ENCODE measurements at regions not wholly inside any gene's neighbourhood (a gene's known extent, or its start where the extent isn't known, plus 50 kb on each side); places are given as distances from the start of the nearest gene placed in this dataset.

DNA sequence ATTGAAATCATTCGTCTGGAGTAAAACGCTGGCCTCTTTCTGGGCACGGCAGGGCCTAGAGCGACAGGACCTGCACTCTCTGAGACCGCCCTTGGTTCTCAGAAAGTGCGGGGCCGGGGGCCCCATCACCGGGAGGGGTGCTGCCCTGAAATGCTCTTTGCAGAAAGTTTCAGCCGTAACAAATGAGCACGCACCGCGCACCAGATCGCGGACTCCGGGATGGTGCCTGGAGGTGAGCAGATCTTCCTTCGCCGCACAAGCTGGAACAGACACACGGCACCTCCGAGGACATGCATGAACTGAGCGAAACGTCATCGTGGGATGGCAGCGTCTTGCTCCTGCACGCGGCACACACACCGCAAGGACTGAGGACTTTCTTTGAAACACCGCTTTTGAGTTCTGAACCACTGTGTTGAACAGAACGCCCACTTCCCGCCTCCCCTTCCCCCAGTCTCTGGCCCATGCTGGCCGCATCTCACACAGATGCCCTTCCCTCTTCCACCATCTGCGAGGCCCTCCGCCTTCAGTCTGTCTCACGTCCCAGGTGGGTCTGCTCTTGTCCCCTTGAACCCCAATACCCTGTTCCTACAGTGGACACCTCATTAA lies 538.7 kb upstream of the MGMT start:
- POLR2A ChIA-PET = no interaction called here
- CTCF ChIA-PET = no interaction called here
- H3K4me3 ChIP-seq (ENCODE audit: low read depth, low read length) = no peak overlapping the region
- TF ChIP-seq, protein P1, sequence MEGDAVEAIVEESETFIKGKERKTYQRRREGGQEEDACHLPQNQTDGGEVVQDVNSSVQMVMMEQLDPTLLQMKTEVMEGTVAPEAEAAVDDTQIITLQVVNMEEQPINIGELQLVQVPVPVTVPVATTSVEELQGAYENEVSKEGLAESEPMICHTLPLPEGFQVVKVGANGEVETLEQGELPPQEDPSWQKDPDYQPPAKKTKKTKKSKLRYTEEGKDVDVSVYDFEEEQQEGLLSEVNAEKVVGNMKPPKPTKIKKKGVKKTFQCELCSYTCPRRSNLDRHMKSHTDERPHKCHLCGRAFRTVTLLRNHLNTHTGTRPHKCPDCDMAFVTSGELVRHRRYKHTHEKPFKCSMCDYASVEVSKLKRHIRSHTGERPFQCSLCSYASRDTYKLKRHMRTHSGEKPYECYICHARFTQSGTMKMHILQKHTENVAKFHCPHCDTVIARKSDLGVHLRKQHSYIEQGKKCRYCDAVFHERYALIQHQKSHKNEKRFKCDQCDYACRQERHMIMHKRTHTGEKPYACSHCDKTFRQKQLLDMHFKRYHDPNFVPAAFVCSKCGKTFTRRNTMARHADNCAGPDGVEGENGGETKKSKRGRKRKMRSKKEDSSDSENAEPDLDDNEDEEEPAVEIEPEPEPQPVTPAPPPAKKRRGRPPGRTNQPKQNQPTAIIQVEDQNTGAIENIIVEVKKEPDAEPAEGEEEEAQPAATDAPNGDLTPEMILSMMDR (IDR thresholded peaks at IDR 0.05; ENCODE audit: insufficient read depth, low read length, missing control alignments) = no peak
- no peak for DNase-seq (ENCODE audit: low read depth, low spot score)

DNA sequence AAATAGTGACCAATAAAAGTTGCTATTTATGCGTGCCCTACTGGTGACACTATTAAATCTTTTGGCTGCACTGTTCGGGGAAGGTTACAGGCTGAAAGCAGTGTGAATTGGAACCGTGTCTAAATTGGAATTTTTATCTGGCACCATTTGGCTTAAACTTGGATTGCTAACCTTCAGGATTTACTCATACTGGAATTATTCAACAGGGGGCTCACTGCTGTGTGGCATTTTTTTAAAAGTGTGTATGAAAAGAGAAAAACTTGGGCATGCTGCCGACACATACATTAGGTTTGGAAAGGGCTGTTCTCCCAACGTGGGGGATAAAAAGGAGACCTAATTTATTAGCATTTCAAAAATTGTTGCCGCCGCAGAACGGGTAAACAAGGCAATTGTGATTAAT lies 537.9 kb upstream of the MGMT start:
- DNase-seq (ENCODE audit: low read depth, low spot score) = no peak
- CTCF ChIA-PET = no interaction called here
- POLR2A ChIA-PET = no interaction called here
- no peak overlapping the region for H3K4me3 ChIP-seq (ENCODE audit: low read depth, low read length)
- TF ChIP-seq, protein P1 (IDR thresholded peaks at IDR 0.05; ENCODE audit: insufficient read depth, low read length, missing control alignments) = no peak

DNA sequence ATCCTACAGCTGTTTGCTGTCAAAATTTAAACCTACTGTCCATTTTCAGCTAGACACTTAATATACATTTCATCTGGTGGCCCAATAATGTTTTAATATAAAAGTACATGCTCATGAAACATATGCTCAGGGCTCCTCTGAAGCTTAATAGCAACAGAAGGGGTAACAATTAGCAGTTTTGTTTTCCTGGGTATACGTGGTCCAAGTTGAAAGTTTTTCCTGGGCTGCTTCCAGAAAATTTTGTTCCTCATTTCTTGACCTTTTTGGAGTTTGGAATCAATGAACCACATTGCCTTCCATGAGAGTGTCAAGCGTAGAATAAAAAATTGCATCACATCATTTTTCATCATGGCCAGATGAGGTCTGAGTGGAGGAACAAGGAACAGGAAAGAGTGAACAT lies 537.3 kb upstream of the MGMT start:
- no peak for DNase-seq (ENCODE audit: low read depth, low spot score)
- TF ChIP-seq, protein P1 (IDR thresholded peaks at IDR 0.05; ENCODE audit: insufficient read depth, low read length, missing control alignments) = no peak
- no peak overlapping the region for H3K4me3 ChIP-seq (ENCODE audit: low read depth, low read length)
- ChIA-PET CTCF (no interaction called here), POLR2A (no interaction called here)

DNA sequence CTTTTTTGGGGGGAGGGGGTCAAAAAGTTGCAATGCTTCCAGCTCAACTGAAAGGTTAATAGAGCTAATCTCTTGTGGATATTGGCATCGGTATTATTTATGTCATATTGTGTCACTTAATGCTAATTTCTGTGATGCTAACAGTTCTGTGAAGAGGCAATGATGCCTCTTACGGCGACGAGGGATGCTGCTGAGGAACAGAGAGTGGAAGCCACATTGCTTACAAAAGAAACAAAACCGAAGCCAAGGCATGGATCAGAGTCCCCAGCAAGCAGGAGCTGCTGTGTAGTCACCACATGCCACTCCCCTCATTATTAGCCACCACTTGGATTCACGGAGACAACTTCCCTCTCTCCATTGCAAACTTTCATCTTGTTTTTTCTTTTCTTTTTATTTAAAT lies 536.5 kb upstream of the MGMT start:
- DNase-seq (ENCODE audit: low read depth, low spot score) = no peak
- CTCF ChIA-PET = no interaction called here
- TF ChIP-seq, protein P1 (IDR thresholded peaks at IDR 0.05; ENCODE audit: insufficient read depth, low read length, missing control alignments) = no peak
- H3K4me3 ChIP-seq (ENCODE audit: low read depth, low read length) = no peak overlapping the region
- POLR2A ChIA-PET = no interaction called here

DNA sequence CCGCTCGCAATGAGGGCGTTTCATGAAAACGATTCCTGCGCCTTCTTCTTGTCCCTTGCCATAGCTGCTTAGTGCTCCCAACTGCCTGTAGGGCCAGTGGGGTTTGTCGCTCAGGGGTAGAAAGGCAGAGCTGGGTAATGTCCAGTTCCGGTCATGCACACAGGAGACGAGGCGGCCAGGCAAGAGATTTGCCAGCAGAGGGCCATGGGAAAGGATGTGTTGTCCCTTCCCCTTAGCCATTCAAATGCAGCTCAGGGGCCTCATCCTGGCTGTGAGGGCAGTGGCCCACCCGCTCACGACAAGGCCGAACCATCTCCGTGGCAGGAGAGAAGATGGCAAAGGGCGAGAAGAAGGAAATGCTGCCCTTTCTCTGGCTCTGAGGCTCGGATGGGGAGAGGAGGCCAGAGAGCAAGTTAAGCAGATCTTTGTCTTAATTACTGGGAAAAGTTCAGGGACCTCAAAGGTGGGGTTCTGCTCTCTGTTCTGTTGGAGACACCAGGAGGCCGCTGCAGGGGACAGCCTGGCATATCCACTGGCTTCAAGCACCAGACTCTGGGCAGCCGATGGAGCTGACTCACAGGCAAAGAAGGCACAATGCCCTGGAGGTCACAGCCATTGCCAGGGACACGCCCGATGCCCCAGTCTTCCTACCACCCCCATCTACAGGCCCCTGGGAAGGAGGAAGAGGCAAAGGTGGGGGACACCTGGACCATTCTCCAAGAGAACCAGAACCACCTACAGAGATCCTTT lies 534.8 kb upstream of the MGMT start:
- DNase-seq (ENCODE audit: low read depth, low spot score) = no peak
- ChIA-PET CTCF (no interaction called here), POLR2A (no interaction called here)
- no peak overlapping the region for H3K4me3 ChIP-seq (ENCODE audit: low read depth, low read length)
- TF ChIP-seq, protein P1 (IDR thresholded peaks at IDR 0.05; ENCODE audit: insufficient read depth, low read length, missing control alignments) = no peak

DNA sequence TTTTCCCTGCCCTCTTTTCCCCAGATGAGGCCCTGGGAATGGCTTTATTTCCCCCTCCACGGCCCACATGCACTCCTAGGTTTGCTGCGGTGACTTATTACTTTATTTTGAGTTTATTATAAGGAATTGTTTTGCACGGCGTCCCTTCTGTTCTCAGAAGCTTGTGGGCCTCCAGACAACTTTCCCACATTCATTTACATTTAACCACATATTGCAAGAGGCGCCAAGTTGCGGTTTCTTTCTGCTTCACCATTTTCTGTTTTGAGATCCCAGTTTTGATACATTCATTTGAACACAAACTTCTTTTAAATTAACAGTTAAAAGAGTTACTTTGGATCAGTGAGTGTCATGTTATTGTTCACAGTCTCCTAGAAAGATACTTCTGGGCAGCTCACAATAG lies 532.5 kb upstream of the MGMT start:
- no peak overlapping the region for H3K4me3 ChIP-seq (ENCODE audit: low read depth, low read length)
- TF ChIP-seq, protein P1 (IDR thresholded peaks at IDR 0.05; ENCODE audit: insufficient read depth, low read length, missing control alignments) = no peak
- ChIA-PET CTCF (no interaction called here), POLR2A (no interaction called here)
- DNase-seq (ENCODE audit: low read depth, low spot score) = no peak
